Neural cell (in vitro differentiated cells): ENCODE measurements at regions not wholly inside any gene's neighbourhood (a gene's known extent, or its start where the extent isn't known, plus 50 kb on each side); places are given as distances from the start of the nearest gene placed in this dataset.

Experiments
- H2AFZ ChIP-seq: fragments of 200-600, 300-800 bp; sonication (generic), shearing (Covaris generic); 2 replicates; pipeline ENCODE4 v1.6.0; 2014; ENCODE audit warnings: low read depth, mild to moderate bottlenecking, antibody characterized with exemption, low read length, moderate library complexity
- H3F3A ChIP-seq: fragments of 200-600 bp; shearing (Covaris generic); 2 replicates; pipeline ENCODE4 v1.6.1; 2016; ENCODE audit warnings: mild to moderate bottlenecking, moderate library complexity, mixed read lengths, antibody characterized with exemption, low read length; ENCODE audit not compliant: insufficient read depth, poor library complexity, severe bottlenecking
- H3K27ac ChIP-seq: fragments of 200-600, 300-800 bp; sonication (generic), shearing (Covaris generic); 2 replicates; pipeline ENCODE4 v1.5.1; 2014; ENCODE audit warnings: mild to moderate bottlenecking, low read length, moderate library complexity
- H3K27me3 ChIP-seq: fragments of 300-800, 200-600 bp; sonication (generic), shearing (Covaris generic); 2 replicates; pipeline ENCODE4 v1.6.0; 2014; ENCODE audit warnings: mild to moderate bottlenecking, low read depth, low read length, moderate library complexity; ENCODE audit not compliant: insufficient read depth
- H3K36me3 ChIP-seq: fragments of 300-800, 200-600 bp; sonication (generic), shearing (Covaris generic); 2 replicates; pipeline ENCODE4 v1.5.1; 2014; ENCODE audit warnings: mild to moderate bottlenecking, antibody characterized with exemption, low read length, moderate library complexity; ENCODE audit not compliant: insufficient read depth
- H3K4me2 ChIP-seq: fragments of 300-800, 200-600 bp; sonication (generic), shearing (Covaris generic); 2 replicates; pipeline ENCODE4 v1.6.0; 2014; ENCODE audit warnings: mild to moderate bottlenecking, low read length
- H3K4me3 ChIP-seq: fragments of 300-800, 200-600 bp; sonication (generic), shearing (Covaris generic); 2 replicates; pipeline ENCODE4 v1.5.1; 2014; ENCODE audit warnings: mild to moderate bottlenecking, low read length, moderate library complexity
- H3K79me2 ChIP-seq: fragments of 200-600 bp; shearing (Covaris generic); replicated peaks from 2 replicates; pipeline ENCODE4 v1.6.0; 2014; ENCODE audit warnings: mild to moderate bottlenecking, low read length, moderate library complexity; ENCODE audit not compliant: insufficient read depth
- H3K9ac ChIP-seq: fragments of 300-800, 200-600 bp; sonication (generic), shearing (Covaris generic); 2 replicates; pipeline ENCODE4 v1.6.1; 2016; ENCODE audit warnings: mild to moderate bottlenecking, low read length, mixed read lengths
- H3K9me2 ChIP-seq: fragments of 200-600 bp; shearing (Covaris generic); 2 replicates; pipeline ENCODE4 v1.6.1; 2016; ENCODE audit warnings: mild to moderate bottlenecking, low read length, mixed read lengths; ENCODE audit not compliant: insufficient read depth
- H3K9me3 ChIP-seq: fragments of 200-600, 300-800 bp; sonication (generic), shearing (Covaris generic); 2 replicates; pipeline ENCODE4 v1.6.1; 2016; ENCODE audit warnings: mild to moderate bottlenecking, mixed run types, low read length, moderate library complexity, mixed read lengths
- H4K20me1 ChIP-seq: fragments of 200-600 bp; shearing (Covaris generic); 2 replicates; pipeline ENCODE4 v1.6.1; 2016; ENCODE audit warnings: mild to moderate bottlenecking, mixed run types; ENCODE audit not compliant: insufficient read depth
- EP300 ChIP-seq: fragments of 450-650 bp; conservative IDR thresholded peaks from 2 replicates; pipeline ENCODE4 v1.6.1; 2014; ENCODE audit warnings: antibody characterized with exemption, mild to moderate bottlenecking, moderate library complexity; ENCODE audit not compliant: poor library complexity, severe bottlenecking
- MXI1 ChIP-seq: fragments of 450-650 bp; conservative IDR thresholded peaks from 2 replicates; pipeline ENCODE4 v1.6.1; 2014; ENCODE audit warnings: antibody characterized with exemption, mild to moderate bottlenecking; ENCODE audit not compliant: poor library complexity, severe bottlenecking
- POLR2AphosphoS5 ChIP-seq: IDR thresholded peaks from 2 replicates; pipeline ENCODE4 v1.6.1; 2012
- RAD21 ChIP-seq: fragments of 450-650 bp; conservative IDR thresholded peaks from 2 replicates; pipeline ENCODE4 v1.6.1; 2014; ENCODE audit warnings: antibody characterized with exemption, mild to moderate bottlenecking, moderate library complexity
- SMC3 ChIP-seq: fragments of 450-650 bp; conservative IDR thresholded peaks from 2 replicates; pipeline ENCODE4 v1.6.1; 2014; ENCODE audit warnings: antibody characterized with exemption, mild to moderate bottlenecking, moderate library complexity; ENCODE audit not compliant: poor library complexity
- TAF1 ChIP-seq: IDR thresholded peaks from 2 replicates; pipeline ENCODE4 v1.6.1; 2012; ENCODE audit warnings: low read depth
- TF ChIP-seq, protein P1 (sequence below): IDR thresholded peaks from 2 replicates; pipeline ENCODE4 v1.6.1; 2012; ENCODE audit warnings: borderline replicate concordance
- TF ChIP-seq, protein P2 (sequence below): fragments of 450-650 bp; IDR thresholded peaks from 2 replicates; pipeline ENCODE4 v1.5.1; 2014; ENCODE audit warnings: antibody characterized with exemption, mild to moderate bottlenecking, moderate library complexity; ENCODE audit not compliant: poor library complexity, severe bottlenecking

DNA sequence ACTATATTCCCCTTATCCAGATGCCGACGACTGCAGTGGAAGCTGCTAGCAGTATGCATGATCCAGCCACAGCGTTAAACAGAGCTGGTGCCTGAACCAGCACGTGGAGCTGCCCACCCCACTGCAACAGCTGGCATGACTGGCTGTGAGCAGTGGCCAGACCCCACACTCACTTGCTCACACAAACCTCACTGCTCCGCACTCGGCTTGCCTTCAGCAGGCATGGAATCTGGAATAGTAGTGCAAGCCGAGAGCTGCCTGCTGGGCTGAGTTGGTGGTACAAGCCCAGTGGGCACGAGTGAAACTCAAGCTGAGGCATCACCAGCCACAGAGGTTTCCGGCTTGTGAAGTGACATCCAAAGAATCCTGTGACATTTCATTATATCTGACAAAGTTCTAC is 1197.6 kb downstream of the FAM133A start:
- Histone ChIP-seq H4K20me1 (no peaks in the 10 kb centered on the region), H3K9me2 (no peaks in the 10 kb centered on the region), H3K9ac (no peak overlapping the region), H3K36me3 (no peaks in the 10 kb centered on the region), H3F3A (no peaks in the 10 kb centered on the region), H3K27ac (no peak overlapping the region), H3K27me3 (no peaks in the 10 kb centered on the region), H2AFZ (no peak overlapping the region), H3K79me2 (no peaks in the 10 kb centered on the region), H3K4me2 (no peak overlapping the region), H3K9me3 (no peaks in the 10 kb centered on the region), H3K4me3 (no peak overlapping the region)
- TF ChIP-seq TAF1 (no peak), RAD21 (no peak), EP300 (no peak), MXI1 (no peak)
- TF ChIP-seq, protein P1, sequence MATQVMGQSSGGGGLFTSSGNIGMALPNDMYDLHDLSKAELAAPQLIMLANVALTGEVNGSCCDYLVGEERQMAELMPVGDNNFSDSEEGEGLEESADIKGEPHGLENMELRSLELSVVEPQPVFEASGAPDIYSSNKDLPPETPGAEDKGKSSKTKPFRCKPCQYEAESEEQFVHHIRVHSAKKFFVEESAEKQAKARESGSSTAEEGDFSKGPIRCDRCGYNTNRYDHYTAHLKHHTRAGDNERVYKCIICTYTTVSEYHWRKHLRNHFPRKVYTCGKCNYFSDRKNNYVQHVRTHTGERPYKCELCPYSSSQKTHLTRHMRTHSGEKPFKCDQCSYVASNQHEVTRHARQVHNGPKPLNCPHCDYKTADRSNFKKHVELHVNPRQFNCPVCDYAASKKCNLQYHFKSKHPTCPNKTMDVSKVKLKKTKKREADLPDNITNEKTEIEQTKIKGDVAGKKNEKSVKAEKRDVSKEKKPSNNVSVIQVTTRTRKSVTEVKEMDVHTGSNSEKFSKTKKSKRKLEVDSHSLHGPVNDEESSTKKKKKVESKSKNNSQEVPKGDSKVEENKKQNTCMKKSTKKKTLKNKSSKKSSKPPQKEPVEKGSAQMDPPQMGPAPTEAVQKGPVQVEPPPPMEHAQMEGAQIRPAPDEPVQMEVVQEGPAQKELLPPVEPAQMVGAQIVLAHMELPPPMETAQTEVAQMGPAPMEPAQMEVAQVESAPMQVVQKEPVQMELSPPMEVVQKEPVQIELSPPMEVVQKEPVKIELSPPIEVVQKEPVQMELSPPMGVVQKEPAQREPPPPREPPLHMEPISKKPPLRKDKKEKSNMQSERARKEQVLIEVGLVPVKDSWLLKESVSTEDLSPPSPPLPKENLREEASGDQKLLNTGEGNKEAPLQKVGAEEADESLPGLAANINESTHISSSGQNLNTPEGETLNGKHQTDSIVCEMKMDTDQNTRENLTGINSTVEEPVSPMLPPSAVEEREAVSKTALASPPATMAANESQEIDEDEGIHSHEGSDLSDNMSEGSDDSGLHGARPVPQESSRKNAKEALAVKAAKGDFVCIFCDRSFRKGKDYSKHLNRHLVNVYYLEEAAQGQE: no peak
- TF ChIP-seq, protein P2, sequence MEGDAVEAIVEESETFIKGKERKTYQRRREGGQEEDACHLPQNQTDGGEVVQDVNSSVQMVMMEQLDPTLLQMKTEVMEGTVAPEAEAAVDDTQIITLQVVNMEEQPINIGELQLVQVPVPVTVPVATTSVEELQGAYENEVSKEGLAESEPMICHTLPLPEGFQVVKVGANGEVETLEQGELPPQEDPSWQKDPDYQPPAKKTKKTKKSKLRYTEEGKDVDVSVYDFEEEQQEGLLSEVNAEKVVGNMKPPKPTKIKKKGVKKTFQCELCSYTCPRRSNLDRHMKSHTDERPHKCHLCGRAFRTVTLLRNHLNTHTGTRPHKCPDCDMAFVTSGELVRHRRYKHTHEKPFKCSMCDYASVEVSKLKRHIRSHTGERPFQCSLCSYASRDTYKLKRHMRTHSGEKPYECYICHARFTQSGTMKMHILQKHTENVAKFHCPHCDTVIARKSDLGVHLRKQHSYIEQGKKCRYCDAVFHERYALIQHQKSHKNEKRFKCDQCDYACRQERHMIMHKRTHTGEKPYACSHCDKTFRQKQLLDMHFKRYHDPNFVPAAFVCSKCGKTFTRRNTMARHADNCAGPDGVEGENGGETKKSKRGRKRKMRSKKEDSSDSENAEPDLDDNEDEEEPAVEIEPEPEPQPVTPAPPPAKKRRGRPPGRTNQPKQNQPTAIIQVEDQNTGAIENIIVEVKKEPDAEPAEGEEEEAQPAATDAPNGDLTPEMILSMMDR: no peak

DNA sequence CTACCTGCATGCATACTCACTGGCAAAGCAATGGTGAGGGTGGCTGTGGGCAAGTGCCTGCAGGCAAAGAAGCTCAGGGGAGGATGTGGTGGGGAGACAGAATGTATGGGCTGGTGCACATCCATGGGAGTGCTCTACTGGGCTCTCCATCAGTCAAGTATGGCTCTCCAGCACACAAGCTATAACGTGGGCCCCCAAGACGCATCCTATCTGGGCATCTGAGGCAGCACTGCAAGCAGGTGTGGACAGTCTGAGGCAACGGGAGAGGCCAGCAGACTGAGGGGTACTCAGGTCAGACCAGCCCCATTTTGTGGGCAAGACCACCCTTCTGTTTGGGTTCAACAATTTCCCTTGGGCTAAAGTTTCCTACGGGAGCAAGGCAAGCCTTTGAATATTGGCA is 1227.8 kb downstream of the FAM133A start:
- Histone ChIP-seq H3K36me3 (no peaks in the 10 kb centered on the region), H3K9ac (no peak overlapping the region), H3F3A (no peaks in the 10 kb centered on the region), H3K79me2 (no peaks in the 10 kb centered on the region), H2AFZ (no peak overlapping the region), H3K27me3 (no peaks in the 10 kb centered on the region), H3K4me3 (no peak overlapping the region), H3K27ac (no peak overlapping the region), H4K20me1 (no peaks in the 10 kb centered on the region), H3K9me2 (no peaks in the 10 kb centered on the region), H3K9me3 (no peaks in the 10 kb centered on the region), H3K4me2 (no peak overlapping the region)
- TF ChIP-seq, protein P2: no peak
- no peak for TF ChIP-seq EP300
- TF ChIP-seq, protein P1: no peak
- no peak for TF ChIP-seq POLR2AphosphoS5
- no peak for TF ChIP-seq MXI1
- no peak for TF ChIP-seq RAD21
- no peak for TF ChIP-seq SMC3
